Uterus (tissue), 3 donors: ENCODE measurements at regions not wholly inside any gene's neighbourhood (a gene's known extent, or its start where the extent isn't known, plus 50 kb on each side); places are given as distances from the start of the nearest gene placed in this dataset.

Experiments
- DNase-seq, 2 donors: peaks; one replicate each; pipeline ENCODE4 v3.0.0-alpha.2; 2019 to 2020
- H3K27ac ChIP-seq, 2 donors: fragments of 200-600 bp; sonication (generic); 1 replicate in 1 of 2; 2 replicates in 1 of 2; pipeline ENCODE4 v1.5.1; 2016 to 2018
- H3K27me3 ChIP-seq, 2 donors: fragments of 200-600 bp; sonication (generic); one replicate each; pipeline ENCODE4 v1.5.1; 2018 to 2019; ENCODE audit warnings: control low read depth in 1 of 2
- H3K36me3 ChIP-seq, 2 donors: fragments of 200-600 bp; sonication (generic); one replicate each; pipeline ENCODE4 v1.5.1; 2019; ENCODE audit warnings: control low read depth in 1 of 2
- H3K4me1 ChIP-seq, 2 donors: fragments of 200-600 bp; sonication (generic); one replicate each; pipeline ENCODE4 v1.5.1; 2018 to 2019; ENCODE audit warnings: control low read depth in 1 of 2
- H3K4me3 ChIP-seq, 2 donors: fragments of 200-600 bp; sonication (generic); 1 replicate in 1 of 2; 2 replicates in 1 of 2; pipeline ENCODE4 v1.5.1; 2018 to 2019; ENCODE audit warnings: mild to moderate bottlenecking in 1 of 2
- H3K9me3 ChIP-seq, 2 donors: fragments of 200-600 bp; sonication (generic); one replicate each; pipeline ENCODE4 v1.5.1; 2019; ENCODE audit warnings: control low read depth in 1 of 2
- POLR2A ChIP-seq, 2 donors: fragments of 450-650 bp; IDR thresholded peaks; one replicate each; pipeline ENCODE4 v1.6.1; 2016; ENCODE audit warnings: antibody characterized with exemption in 2 of 2, mild to moderate bottlenecking in 1 of 2, moderate library complexity in 1 of 2
- intact Hi-C: fragments of 100-400 bp; cut with DNase I; formaldehyde crosslinking; loops from one replicate; pipeline ENCODE4 v1.15.1; 2023; ENCODE audit warnings: low total_unique reads
- TF ChIP-seq, protein P1 (sequence below), 4 experiments: fragments of 200-600 bp in 2 of 4; fragments of 450-650 bp in 2 of 4; sonication (generic) in 2 of 4; IDR thresholded peaks; one replicate each; pipeline ENCODE4 v1.5.1; 2016 to 2019; ENCODE audit warnings: antibody characterized with exemption in 4 of 4, mild to moderate bottlenecking in 2 of 4, moderate library complexity in 1 of 4
- donor health status: DM: yes; HTN: yes; CAD: no.

- no peak for DNase-seq
- H3K36me3 ChIP-seq, result no peaks in the 10 kb centered on the region
- TF ChIP-seq POLR2A (IDR thresholded peaks at IDR 0.05), result no peak
- TF ChIP-seq, protein P1, sequence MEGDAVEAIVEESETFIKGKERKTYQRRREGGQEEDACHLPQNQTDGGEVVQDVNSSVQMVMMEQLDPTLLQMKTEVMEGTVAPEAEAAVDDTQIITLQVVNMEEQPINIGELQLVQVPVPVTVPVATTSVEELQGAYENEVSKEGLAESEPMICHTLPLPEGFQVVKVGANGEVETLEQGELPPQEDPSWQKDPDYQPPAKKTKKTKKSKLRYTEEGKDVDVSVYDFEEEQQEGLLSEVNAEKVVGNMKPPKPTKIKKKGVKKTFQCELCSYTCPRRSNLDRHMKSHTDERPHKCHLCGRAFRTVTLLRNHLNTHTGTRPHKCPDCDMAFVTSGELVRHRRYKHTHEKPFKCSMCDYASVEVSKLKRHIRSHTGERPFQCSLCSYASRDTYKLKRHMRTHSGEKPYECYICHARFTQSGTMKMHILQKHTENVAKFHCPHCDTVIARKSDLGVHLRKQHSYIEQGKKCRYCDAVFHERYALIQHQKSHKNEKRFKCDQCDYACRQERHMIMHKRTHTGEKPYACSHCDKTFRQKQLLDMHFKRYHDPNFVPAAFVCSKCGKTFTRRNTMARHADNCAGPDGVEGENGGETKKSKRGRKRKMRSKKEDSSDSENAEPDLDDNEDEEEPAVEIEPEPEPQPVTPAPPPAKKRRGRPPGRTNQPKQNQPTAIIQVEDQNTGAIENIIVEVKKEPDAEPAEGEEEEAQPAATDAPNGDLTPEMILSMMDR (IDR thresholded peaks at IDR 0.05), result no peak
- H3K27me3 ChIP-seq, result no peaks in the 10 kb centered on the region
- no peak overlapping the region for H3K4me3 ChIP-seq
- no peaks in the 10 kb centered on the region for H3K4me1 ChIP-seq
- intact Hi-C loops, result no loop called here
- peaks cover 0 to 9% of the 10 kb centered on the region in 2 donors for H3K9me3 ChIP-seq
- no peak overlapping the region for H3K27ac ChIP-seq
Measured at GRCh38 chr14:56386024-56386423, 193.6 kb upstream of the TMEM260 start.

DNA sequence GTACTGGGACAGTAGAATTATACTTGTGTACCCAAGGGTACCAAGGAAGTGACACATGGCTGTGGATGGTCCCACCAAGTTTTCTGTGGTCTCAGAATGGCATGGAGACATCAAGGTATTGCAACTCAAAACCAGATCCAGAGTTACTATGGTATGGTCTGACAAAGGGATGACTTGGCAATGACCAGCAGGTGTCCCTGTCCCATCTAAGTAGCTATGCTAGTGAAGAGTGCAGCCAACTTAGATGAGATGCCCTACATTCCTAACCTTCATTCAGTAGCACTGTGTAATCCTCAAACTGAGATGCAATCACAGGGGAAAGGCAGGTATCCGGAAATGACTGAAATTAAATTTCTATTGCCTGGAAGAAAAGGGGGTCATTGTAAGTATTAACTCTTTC, 188.7 kb upstream of the TMEM260 start:
- H3K36me3 ChIP-seq, result no peaks in the 10 kb centered on the region
- no peak overlapping the region for H3K27ac ChIP-seq
- DNase-seq, result no peak
- no peak overlapping the region for H3K4me3 ChIP-seq
- TF ChIP-seq POLR2A (IDR thresholded peaks at IDR 0.05), result no peak
- TF ChIP-seq, protein P1 (IDR thresholded peaks at IDR 0.05), result no peak
- H3K4me1 ChIP-seq, result no peaks in the 10 kb centered on the region
- H3K9me3 ChIP-seq, result no peaks in the 10 kb centered on the region
- H3K27me3 ChIP-seq, result no peaks in the 10 kb centered on the region
- intact Hi-C loops, result no loop called here

- no peaks in the 10 kb centered on the region for H3K27me3 ChIP-seq
- no peak overlapping the region for H3K4me3 ChIP-seq
- no peaks in the 10 kb centered on the region for H3K9me3 ChIP-seq
- H3K36me3 ChIP-seq, result no peaks in the 10 kb centered on the region
- no peak overlapping the region for H3K27ac ChIP-seq
- no peaks in the 10 kb centered on the region for H3K4me1 ChIP-seq
- TF ChIP-seq POLR2A (IDR thresholded peaks at IDR 0.05), result no peak
- TF ChIP-seq, protein P1 (IDR thresholded peaks at IDR 0.05), result no peak
- DNase-seq, result no peak
- intact Hi-C loops, result no loop called here
Measured at GRCh38 chr14:56394826-56395530, 184.6 kb upstream of the TMEM260 start.

GRCh38 chr14:56400109-56400825, 179.3 kb upstream of the TMEM260 start:
- intact Hi-C loops, result no loop called here
- no peaks in the 10 kb centered on the region for H3K27me3 ChIP-seq
- H3K9me3 ChIP-seq, result no peaks in the 10 kb centered on the region
- no peak overlapping the region for H3K27ac ChIP-seq
- DNase-seq, result no peak
- no peak overlapping the region for H3K4me3 ChIP-seq
- no peaks in the 10 kb centered on the region for H3K4me1 ChIP-seq
- no peak for TF ChIP-seq POLR2A (IDR thresholded peaks at IDR 0.05)
- TF ChIP-seq, protein P1 (IDR thresholded peaks at IDR 0.05), result no peak
- no peaks in the 10 kb centered on the region for H3K36me3 ChIP-seq
